ENCODE measurements at regions not wholly inside any gene's neighbourhood (a gene's known extent, or its start where the extent isn't known, plus 50 kb on each side); places are given as distances from the start of the nearest gene placed in this dataset.

GRCh38 chr22:26798462-26799065 lies 141.2 kb downstream of the MIAT start:
- no peak for DNase-seq (ENCODE audit: low spot score)
- no peak overlapping the region for H3K27ac ChIP-seq
- ChIA-PET CTCF (no interaction called here), POLR2A (ENCODE audit: low non-redundant PET) (no interaction called here)
- TF ChIP-seq, protein P1, sequence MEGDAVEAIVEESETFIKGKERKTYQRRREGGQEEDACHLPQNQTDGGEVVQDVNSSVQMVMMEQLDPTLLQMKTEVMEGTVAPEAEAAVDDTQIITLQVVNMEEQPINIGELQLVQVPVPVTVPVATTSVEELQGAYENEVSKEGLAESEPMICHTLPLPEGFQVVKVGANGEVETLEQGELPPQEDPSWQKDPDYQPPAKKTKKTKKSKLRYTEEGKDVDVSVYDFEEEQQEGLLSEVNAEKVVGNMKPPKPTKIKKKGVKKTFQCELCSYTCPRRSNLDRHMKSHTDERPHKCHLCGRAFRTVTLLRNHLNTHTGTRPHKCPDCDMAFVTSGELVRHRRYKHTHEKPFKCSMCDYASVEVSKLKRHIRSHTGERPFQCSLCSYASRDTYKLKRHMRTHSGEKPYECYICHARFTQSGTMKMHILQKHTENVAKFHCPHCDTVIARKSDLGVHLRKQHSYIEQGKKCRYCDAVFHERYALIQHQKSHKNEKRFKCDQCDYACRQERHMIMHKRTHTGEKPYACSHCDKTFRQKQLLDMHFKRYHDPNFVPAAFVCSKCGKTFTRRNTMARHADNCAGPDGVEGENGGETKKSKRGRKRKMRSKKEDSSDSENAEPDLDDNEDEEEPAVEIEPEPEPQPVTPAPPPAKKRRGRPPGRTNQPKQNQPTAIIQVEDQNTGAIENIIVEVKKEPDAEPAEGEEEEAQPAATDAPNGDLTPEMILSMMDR (conservative IDR thresholded peaks at IDR 0.05; ENCODE audit: low read depth), result no peak

GRCh38 chr22:26800858-26801257 lies 143.5 kb downstream of the MIAT start:
- ChIA-PET POLR2A (ENCODE audit: low non-redundant PET) (no interaction called here), CTCF (no interaction called here)
- TF ChIP-seq, protein P1 (conservative IDR thresholded peaks at IDR 0.05; ENCODE audit: low read depth), result no peak
- H3K27ac ChIP-seq, result no peak overlapping the region
- no peak for DNase-seq (ENCODE audit: low spot score)

DNA sequence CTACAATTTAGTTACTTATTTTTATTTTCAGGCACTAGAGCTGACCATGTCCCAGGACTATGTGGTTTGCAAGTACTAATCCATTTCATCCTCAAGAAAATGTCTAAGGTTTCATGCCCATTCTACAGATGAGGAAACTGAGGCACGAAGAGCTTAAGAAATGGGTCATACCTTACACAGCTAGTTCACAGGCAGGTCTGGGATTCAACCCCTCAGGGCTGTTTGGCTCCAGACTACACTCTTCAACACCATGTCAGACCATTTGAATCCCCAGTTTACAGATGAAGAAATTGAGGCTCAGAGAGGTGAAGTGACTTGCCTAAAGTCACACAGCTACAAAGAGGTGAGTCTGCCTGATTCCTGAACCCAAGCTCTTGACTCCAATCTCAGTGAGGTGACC lies 144.1 kb downstream of the MIAT start:
- DNase-seq (ENCODE audit: low spot score), result no peak
- TF ChIP-seq, protein P1 (conservative IDR thresholded peaks at IDR 0.05; ENCODE audit: low read depth), result no peak
- CTCF ChIA-PET, result no interaction called here
- no peak overlapping the region for H3K27ac ChIP-seq
- POLR2A ChIA-PET (ENCODE audit: low non-redundant PET), result no interaction called here

- DNase-seq (ENCODE audit: low spot score), result no peak
- POLR2A ChIA-PET (ENCODE audit: low non-redundant PET), result no interaction called here
- H3K27ac ChIP-seq, result no peak overlapping the region
- TF ChIP-seq, protein P1 (conservative IDR thresholded peaks at IDR 0.05; ENCODE audit: low read depth), result no peak
- CTCF ChIA-PET, result interaction anchor here (0.7 kb wide), 1 partner anchor 101 kb away, joined by 3 read pairs; no protein-coding TSS in a partner anchor
Observed at GRCh38 chr22:26804315-26804714, 146.9 kb downstream of the MIAT start.

GRCh38 chr22:26804911-26805539 lies 147.6 kb downstream of the MIAT start:
- no peak overlapping the region for H3K27ac ChIP-seq

GRCh38 chr22:26806445-26807175 lies 149.2 kb downstream of the MIAT start:
- H3K27ac ChIP-seq, result no peak overlapping the region
- TF ChIP-seq, protein P1 (conservative IDR thresholded peaks at IDR 0.05; ENCODE audit: low read depth), result no peak
- DNase-seq (ENCODE audit: low spot score), result no peak
- ChIA-PET CTCF (no interaction called here), POLR2A (ENCODE audit: low non-redundant PET) (no interaction called here)

More at GRCh38 chr22:26804911-26805539, 147.6 kb downstream of the MIAT start:
- CTCF ChIA-PET, result no interaction called here
- TF ChIP-seq, protein P1 (conservative IDR thresholded peaks at IDR 0.05; ENCODE audit: low read depth), result no peak
- POLR2A ChIA-PET (ENCODE audit: low non-redundant PET), result no interaction called here
- DNase-seq (ENCODE audit: low spot score), result peak; percentile 5
